ENCODE measurements at regions not wholly inside any gene's neighbourhood (a gene's known extent, or its start where the extent isn't known, plus 50 kb on each side); places are given as distances from the start of the nearest gene placed in this dataset.

GRCh38 chr13:78265098-78265497 lies 338.3 kb downstream of the POU4F1 start:
- no peak overlapping the region for H2AFZ ChIP-seq (ENCODE audit: insufficient read depth, low read depth, low read length, poor library complexity, severe bottlenecking)
- no peaks in the 10 kb centered on the region for H4K20me1 ChIP-seq (ENCODE audit: control insufficient read depth, insufficient read depth, low read length, poor library complexity, severe bottlenecking)
- H3K4me2 ChIP-seq (replicated peaks; ENCODE audit: low read depth, low read length, poor library complexity, severe bottlenecking): no peak overlapping the region
- DNase-seq (no peak), ATAC-seq (ENCODE audit: low read depth) (no peak)
- H3K4me3 Mint-ChIP-seq: no peak overlapping the region
- CTCF ChIA-PET: no interaction called here
- no peaks in the 10 kb centered on the region for H3K36me3 ChIP-seq (replicated peaks in 1 of 2; ENCODE audit: control extremely low read depth in 1 of 2, control insufficient read depth in 1 of 2, extremely low read depth in 1 of 2, insufficient read depth in 2 of 2, low read length in 1 of 2)
- H3K27me3 Mint-ChIP-seq: no peaks in the 10 kb centered on the region
- no peak overlapping the region for H3K9ac ChIP-seq (ENCODE audit: low read length)
- H3K79me2 ChIP-seq (ENCODE audit: control insufficient read depth, insufficient read depth, low read length): no peaks in the 10 kb centered on the region
- H3K27me3 ChIP-seq (replicated peaks in 1 of 4; ENCODE audit: control extremely low read depth in 1 of 4, control insufficient read depth in 3 of 4, insufficient read depth in 4 of 4, low read length in 3 of 4): no peaks in the 10 kb centered on the region
- no peaks in the 10 kb centered on the region for H3K4me1 ChIP-seq (ENCODE audit: control insufficient read depth in 2 of 2, insufficient read depth in 2 of 2, low read length in 2 of 2)
- H3K4me1 Mint-ChIP-seq: no peaks in the 10 kb centered on the region
- intact Hi-C loops (cut with micrococcal nuclease): no loop called here
- no peak overlapping the region for H3K27ac ChIP-seq (ENCODE audit: low read length in 2 of 2)
- POLR2A ChIA-PET: no interaction called here
- 85% methylated on average over 4 of the region's 4 CpGs for WGBS (ENCODE audit: insufficient coverage)
- H3K9me3 Mint-ChIP-seq (ENCODE audit: insufficient read depth): peaks cover 4% of the 10 kb centered on the region
- H3K27ac Mint-ChIP-seq: no peak overlapping the region
- no peak overlapping the region for H3K4me3 ChIP-seq (ENCODE audit: control extremely low read depth in 1 of 5, extremely low read depth in 1 of 5, insufficient read depth in 1 of 5, low read depth in 2 of 5, low read length in 4 of 5)
- peaks cover 0 to 3% (median 0%) of the 10 kb centered on the region in 3 donors for H3K9me3 ChIP-seq (ENCODE audit: control extremely low read depth in 1 of 3, control insufficient read depth in 2 of 3, insufficient read depth in 1 of 3, low read length in 2 of 3)
- TF ChIP-seq CTCF (IDR thresholded peaks at IDR 0.05) (no peak), EZH2 (IDR thresholded peaks at IDR 0.05; ENCODE audit: borderline replicate concordance, insufficient read depth, low read depth, low read length, poor library complexity, severe bottlenecking) (no peak)

- ATAC-seq (ENCODE audit: low read depth) (no peak), DNase-seq (no peak)
- Mint-ChIP-seq H3K4me1 (no peaks in the 10 kb centered on the region), H3K27me3 (no peaks in the 10 kb centered on the region), H3K4me3 (no peak overlapping the region), H3K9me3 (ENCODE audit: insufficient read depth) (peaks cover 4% of the 10 kb centered on the region), H3K27ac (no peak overlapping the region)
- Histone ChIP-seq H3K27ac (ENCODE audit: low read length in 2 of 2) (no peak overlapping the region), H3K36me3 (replicated peaks in 1 of 2; ENCODE audit: control extremely low read depth in 1 of 2, control insufficient read depth in 1 of 2, extremely low read depth in 1 of 2, insufficient read depth in 2 of 2, low read length in 1 of 2) (no peaks in the 10 kb centered on the region), H3K4me2 (replicated peaks; ENCODE audit: low read depth, low read length, poor library complexity, severe bottlenecking) (no peak overlapping the region), H3K4me3 (ENCODE audit: control extremely low read depth in 1 of 5, extremely low read depth in 1 of 5, insufficient read depth in 1 of 5, low read depth in 2 of 5, low read length in 4 of 5) (no peak overlapping the region), H3K27me3 (replicated peaks in 1 of 4; ENCODE audit: control extremely low read depth in 1 of 4, control insufficient read depth in 3 of 4, insufficient read depth in 4 of 4, low read length in 3 of 4) (no peaks in the 10 kb centered on the region), H2AFZ (ENCODE audit: insufficient read depth, low read depth, low read length, poor library complexity, severe bottlenecking) (no peak overlapping the region), H3K4me1 (ENCODE audit: control insufficient read depth in 2 of 2, insufficient read depth in 2 of 2, low read length in 2 of 2) (no peaks in the 10 kb centered on the region), H3K9ac (ENCODE audit: low read length) (no peak overlapping the region), H4K20me1 (ENCODE audit: control insufficient read depth, insufficient read depth, low read length, poor library complexity, severe bottlenecking) (no peaks in the 10 kb centered on the region), H3K79me2 (ENCODE audit: control insufficient read depth, insufficient read depth, low read length) (no peaks in the 10 kb centered on the region), H3K9me3 (ENCODE audit: control extremely low read depth in 1 of 3, control insufficient read depth in 2 of 3, insufficient read depth in 1 of 3, low read length in 2 of 3) (peaks cover 0 to 3% (median 0%) of the 10 kb centered on the region in 3 donors)
- ChIA-PET CTCF (no interaction called here), POLR2A (no interaction called here)
- intact Hi-C loops (cut with micrococcal nuclease): no loop called here
- TF ChIP-seq EZH2 (IDR thresholded peaks at IDR 0.05; ENCODE audit: borderline replicate concordance, insufficient read depth, low read depth, low read length, poor library complexity, severe bottlenecking) (no peak), CTCF (IDR thresholded peaks at IDR 0.05) (no peak)
- WGBS (ENCODE audit: insufficient coverage): 80% methylated on average over 3 of the region's 3 CpGs
These were observed 339.7 kb upstream of the EDNRB start for GRCh38 chr13:78258304-78258703.

Data from B cell (primary cell).